Omental fat pad (tissue), 3 donors: ENCODE measurements at regions not wholly inside any gene's neighbourhood (a gene's known extent, or its start where the extent isn't known, plus 50 kb on each side); places are given as distances from the start of the nearest gene placed in this dataset.
"Not testable (repeated sequence)": the region's sequence is repeated elsewhere in the genome, so short reads cannot be mapped to it uniquely, and the experiment has no call there.

ENCODE experiments used
- ATAC-seq: fragments of 150-250 bp; one replicate; pipeline ENCODE4 v1.9.1; 2016; ENCODE audit warnings: mild to moderate bottlenecking, moderate library complexity; ENCODE audit not compliant: low FRiP score
- DNase-seq: peaks from one replicate; pipeline ENCODE4 v3.0.0-alpha.2; 2019; ENCODE audit warnings: low spot score
- TF ChIP-seq, protein P1 (sequence below), 3 donors: fragments of 450-650 bp; IDR thresholded peaks; one replicate each; pipeline ENCODE4 v1.5.1; 2016 to 2017; ENCODE audit warnings: antibody characterized with exemption in 3 of 3, mild to moderate bottlenecking in 3 of 3, moderate library complexity in 2 of 3

GRCh38 chr20:23142162-23143050 is 56.3 kb upstream of the CD93 start:
- TF ChIP-seq, protein P1, sequence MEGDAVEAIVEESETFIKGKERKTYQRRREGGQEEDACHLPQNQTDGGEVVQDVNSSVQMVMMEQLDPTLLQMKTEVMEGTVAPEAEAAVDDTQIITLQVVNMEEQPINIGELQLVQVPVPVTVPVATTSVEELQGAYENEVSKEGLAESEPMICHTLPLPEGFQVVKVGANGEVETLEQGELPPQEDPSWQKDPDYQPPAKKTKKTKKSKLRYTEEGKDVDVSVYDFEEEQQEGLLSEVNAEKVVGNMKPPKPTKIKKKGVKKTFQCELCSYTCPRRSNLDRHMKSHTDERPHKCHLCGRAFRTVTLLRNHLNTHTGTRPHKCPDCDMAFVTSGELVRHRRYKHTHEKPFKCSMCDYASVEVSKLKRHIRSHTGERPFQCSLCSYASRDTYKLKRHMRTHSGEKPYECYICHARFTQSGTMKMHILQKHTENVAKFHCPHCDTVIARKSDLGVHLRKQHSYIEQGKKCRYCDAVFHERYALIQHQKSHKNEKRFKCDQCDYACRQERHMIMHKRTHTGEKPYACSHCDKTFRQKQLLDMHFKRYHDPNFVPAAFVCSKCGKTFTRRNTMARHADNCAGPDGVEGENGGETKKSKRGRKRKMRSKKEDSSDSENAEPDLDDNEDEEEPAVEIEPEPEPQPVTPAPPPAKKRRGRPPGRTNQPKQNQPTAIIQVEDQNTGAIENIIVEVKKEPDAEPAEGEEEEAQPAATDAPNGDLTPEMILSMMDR (IDR thresholded peaks at IDR 0.05): no peak
- DNase-seq: peak; percentile 20
- ATAC-seq: no peak

DNA sequence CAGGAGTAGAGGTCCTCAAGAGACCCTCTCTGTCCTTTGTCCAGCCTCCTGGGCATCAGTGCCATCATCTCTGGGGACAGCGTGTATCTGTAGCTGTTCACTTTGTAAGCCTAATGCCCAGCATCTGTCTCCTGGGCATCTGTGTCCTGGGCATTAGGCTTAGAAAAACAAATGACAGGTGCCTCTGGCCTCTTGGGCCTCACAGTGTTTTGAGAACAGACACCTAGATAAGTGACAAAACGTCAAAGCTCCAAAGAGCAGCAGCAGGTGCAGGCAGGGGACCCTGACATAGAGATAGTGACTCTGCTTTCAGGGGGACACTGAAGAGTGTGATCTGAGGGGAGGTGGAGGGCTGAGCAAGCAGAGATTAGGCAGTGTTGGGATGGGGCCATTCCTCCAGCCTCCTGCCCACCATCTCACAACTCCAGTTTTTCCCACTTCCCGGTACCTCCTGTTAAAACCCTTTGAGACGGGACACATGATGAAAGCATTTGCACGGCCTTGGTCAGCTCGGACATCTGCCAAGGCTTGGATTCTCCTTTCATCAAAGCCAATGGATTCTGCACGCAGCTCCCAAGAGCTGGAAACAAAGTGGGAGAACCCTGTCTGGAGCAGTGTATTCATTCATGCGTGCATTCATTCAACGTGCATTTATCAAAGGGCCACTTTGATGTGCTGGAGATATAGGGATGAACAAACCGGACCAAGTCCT is 55.5 kb upstream of the CD93 start:
- TF ChIP-seq, protein P1 (IDR thresholded peaks at IDR 0.05): no peak
- ATAC-seq: no peak

GRCh38 chr20:23140991-23141390 is 54.9 kb upstream of the CD93 start:
- peak; percentile 14 for DNase-seq
- ATAC-seq: no peak

More for the DNA sequence above, 55.5 kb upstream of the CD93 start:
- peak; percentile 21 for DNase-seq

DNA sequence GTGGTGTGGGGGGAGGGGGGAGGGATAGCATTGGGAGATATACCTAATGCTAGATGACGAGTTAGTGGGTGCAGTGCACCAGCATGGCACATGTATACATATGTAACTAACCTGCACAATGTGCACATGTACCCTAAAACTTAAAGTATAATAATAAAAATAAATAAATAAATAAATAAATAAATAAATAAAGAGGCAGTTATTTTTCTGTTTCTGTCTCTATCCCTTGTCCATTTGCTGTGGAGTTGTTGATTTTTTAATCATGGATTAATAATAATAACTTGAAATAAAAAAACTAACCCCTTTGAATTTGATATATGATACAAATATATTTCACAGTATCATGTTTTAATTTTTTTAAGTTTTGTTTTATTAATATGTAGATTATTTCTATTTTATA is 53.9 kb upstream of the CD93 start:
- DNase-seq, ATAC-seq: not testable (repeated sequence)

More at GRCh38 chr20:23140991-23141390, 54.9 kb upstream of the CD93 start:
- TF ChIP-seq, protein P1 (IDR thresholded peaks at IDR 0.05): no peak

- ATAC-seq: no peak
Observed at GRCh38 chr20:23139524-23139923, 53.4 kb upstream of the CD93 start.

DNA sequence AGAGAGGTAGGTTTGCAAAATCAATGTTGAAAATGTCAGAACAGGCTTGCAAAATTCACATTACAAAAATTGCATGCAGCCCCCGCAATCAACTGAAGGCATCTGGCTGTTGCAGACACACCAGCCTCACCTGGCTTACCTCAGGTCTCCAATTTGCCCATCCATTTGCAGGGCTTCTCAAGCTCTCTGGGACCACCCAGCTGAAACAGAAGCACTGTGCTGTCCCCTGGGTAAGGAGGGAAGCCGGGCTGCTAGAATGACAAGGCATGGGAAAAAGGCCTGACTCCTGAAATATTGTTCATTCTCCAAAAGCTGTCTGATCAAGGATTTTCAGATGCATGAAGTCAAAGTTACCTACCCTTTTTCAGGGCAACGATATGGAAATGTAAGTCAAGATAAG is 52.6 kb upstream of the CD93 start:
- TF ChIP-seq, protein P1 (IDR thresholded peaks at IDR 0.05): no peak
- DNase-seq: peak; percentile 9
- no peak for ATAC-seq

More at GRCh38 chr20:23139524-23139923, 53.4 kb upstream of the CD93 start:
- TF ChIP-seq, protein P1 (IDR thresholded peaks at IDR 0.05): no peak
- no peak for DNase-seq

DNA sequence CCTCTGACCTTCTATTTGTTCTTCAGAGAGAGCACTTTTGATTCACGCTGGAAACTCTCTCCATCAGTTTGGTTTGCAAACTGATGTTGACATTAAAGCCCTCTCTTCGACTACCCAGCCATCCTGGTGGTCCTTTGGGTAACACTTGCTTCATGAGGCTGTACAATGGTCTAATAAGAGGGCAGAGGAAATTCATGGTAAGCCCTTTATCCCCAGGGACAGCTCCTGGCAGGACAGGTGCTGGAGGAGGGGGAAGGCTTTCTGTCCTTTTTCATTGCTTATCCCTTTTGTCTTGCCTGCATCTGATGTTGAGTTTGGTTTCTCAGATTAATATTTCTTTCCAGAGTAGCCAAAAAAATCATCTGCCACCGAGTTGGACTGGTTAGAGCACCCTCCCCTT is 52.1 kb upstream of the CD93 start:
- ATAC-seq (no peak), DNase-seq (peak; percentile 0)
- TF ChIP-seq, protein P1 (IDR thresholded peaks at IDR 0.05): no peak
